Activated gamma-delta T cell (primary cell): ENCODE measurements at regions not wholly inside any gene's neighbourhood (a gene's known extent, or its start where the extent isn't known, plus 50 kb on each side); places are given as distances from the start of the nearest gene placed in this dataset.

ENCODE experiments used
- DNase-seq: peaks from one replicate; lab custom pipeline; 2025; lab: John Stamatoyannopoulos, UW

DNA sequence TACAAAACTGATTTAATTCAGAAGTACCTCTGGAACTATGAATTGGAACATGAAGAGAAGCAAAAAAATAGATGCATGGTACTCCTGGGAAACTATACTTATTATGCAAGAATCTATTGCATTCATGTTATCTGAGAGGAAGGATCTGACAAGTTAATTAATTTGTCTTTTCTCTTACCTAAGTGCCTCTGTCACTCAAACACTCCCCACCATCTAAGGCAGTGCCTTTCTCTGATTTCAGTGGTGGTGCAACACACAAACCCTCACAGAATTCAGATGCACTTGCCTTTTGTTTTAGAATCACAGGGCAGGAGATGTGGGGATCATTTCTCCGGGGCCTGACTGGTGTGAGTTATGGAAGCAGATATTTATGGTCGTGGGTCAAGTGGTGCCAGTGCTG, 52.5 kb upstream of the C9orf72 start:
- no peak for DNase-seq

DNA sequence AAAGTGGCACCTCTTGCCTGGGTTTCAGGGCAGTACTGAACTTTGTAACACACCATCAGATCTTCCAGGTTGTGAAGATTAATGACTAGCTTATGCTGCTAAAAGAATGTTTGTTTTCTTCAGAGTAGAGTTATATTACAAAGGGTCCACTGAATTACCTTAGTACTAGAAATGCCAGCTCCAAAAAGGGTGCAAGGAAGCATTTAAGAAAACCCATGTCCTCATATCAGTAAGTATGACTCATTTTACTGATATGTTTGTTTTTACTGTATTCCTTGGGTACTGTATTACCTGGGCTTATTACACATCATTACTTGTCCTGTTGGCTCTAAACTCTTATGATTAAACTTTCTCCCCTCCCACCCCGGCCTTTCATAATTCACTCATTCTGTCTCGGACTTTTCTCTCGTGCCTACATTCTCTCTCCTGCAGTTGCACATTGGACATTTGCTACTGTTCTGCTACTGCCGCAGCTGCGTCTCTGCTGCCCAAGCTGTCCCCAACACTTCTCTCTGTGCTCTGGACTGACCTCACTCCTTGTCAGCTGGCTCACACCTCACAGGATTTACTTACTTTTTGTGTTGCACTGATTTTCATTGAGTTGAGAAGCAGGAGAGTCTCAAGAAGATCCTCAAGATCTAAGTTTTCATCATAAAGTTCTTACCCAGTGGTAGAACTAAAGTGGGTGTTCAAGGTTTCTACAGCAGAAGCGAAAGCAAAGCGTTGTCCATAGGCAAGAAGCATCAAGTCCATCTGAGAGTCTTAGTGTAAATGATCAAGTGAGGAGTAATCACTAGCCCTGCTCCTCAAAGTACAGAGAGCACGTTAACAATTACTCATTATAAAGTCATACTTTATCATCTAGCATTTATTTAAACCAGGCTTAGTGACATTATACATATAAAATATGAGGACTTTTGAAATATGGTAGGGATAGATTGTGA, 53.2 kb upstream of the C9orf72 start:
- DNase-seq, result no peak

DNA sequence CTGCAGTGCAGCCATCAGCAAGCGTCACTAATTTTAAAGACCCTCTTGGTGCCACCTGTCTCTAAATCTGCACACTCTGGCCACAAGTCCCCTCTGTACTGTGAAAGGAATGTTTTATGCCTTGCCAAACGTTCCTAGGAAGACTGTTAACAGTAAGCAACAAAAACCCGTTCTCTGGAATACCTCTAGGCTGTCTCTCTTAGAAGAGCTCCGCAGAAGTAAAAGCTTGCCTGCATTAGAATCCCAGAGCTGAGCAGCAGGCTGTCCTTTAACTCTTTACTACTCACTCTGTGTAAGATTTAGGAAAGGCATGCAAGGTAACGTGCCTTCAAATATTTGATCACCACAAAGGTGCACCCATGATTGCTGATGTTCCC, 53.9 kb upstream of the C9orf72 start:
- no peak for DNase-seq

DNA sequence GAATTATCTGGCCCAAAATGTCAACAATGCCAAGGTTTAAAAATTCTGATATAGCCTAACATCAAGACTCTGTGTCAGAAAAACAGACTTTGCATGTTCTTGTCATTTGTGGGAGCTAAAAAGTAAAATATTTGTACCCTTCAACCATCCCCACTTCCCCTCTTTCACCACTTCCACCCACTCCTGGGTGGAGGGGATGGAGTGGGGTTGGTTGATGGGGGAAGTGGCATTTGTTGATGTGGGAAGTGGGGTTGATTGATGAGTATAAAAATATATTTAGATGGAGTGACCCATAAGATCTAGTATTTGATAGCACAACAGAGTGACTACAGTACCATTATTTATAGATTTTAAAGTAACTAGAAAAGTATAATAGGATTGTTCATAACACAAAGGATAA, 55.0 kb upstream of the C9orf72 start:
- no peak for DNase-seq

DNA sequence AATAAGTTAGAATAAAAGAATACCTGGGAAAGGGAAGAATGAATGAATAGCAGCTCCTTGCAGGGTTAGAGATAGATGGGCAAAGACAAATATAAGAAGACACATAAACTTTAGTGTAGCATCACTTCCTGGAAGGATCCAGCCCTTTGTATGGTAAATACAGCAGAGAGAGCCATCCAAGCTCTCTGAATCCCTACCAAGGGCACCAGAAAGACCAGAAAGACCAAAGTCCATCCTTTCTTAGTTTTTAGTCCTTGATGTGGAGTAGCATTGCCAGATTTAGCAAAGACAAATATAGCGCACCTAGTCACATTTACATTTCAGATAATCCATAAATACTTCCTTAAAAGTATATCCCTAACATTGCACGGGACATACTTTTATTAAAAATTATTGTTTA, 56.1 kb upstream of the C9orf72 start:
- DNase-seq, result no peak

DNA sequence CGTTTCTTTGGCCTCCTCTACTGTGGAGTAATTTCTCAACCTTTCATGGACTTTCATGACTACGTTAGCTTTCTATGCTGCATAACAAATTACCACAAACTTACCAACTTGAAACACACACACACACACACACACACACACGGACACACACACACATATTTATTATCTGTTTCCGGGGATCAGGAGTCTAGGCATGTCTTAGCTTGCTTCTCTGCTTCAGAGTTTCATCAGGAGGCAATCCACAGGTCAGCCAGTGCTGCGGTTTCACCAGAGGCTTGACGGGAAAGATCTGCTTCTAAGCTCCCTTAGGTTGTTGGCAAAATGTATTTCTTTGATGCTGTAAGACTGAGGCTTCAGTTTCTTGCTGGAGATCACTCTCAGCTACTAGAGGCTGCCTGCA, 59.0 kb upstream of the C9orf72 start:
- no peak for DNase-seq

DNA sequence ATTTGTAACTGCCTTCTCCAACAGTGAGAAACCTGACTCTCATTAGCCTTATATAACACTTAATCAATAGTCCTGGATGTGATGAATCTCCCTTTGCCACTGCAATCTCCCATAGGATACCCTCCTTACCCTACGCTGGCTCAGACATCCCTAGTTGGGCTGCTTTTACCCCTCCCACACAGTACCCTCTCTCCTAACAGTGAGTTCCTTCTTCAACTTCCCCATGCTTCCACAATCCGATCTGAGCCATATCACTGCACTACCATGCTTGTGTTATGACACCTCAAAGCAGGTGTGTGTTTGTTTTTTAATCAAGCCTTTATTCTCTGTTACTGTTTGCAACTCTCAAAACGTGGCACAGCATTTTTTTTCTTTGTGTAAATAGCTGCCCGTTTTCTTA, 60.5 kb upstream of the C9orf72 start:
- DNase-seq, result no peak

DNA sequence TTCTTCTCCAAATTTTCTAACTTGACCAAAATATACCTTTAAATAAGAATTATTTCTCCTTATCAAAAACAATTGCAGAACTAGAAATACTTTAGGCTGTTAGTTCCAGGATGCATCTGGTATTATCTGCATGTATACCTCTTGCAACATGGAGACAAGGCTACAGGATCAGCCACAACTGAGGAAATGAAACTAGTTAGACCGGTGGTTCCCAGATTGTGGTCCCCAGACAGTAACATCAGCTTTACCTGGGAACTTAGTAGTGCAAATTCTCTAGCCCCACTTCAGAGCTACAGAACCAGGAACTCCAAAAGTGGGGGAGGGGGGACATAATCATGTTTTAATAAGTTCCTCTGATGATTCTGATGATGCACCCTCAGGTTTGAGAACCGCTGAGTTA, 61.6 kb upstream of the C9orf72 start:
- DNase-seq, result no peak

DNA sequence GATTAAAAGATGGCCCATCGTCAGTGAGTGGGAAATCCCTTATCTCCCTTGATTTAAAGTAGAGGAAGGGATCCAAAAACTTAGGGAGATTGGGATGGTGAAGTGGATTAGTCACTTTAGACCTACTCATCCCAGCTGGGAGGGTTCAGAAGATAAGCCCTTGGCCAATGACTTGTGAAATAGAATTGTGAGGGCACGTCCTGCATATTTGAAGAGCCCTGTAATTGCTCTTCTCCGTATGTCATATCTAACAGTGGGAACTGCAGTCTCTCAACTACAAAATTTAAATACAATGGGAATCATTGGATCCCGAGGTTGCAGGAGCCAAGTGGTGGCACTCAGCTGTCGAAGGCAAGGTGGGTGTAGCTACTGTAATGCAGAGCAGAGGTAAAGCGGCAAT, 65.4 kb upstream of the C9orf72 start:
- DNase-seq, result no peak

DNA sequence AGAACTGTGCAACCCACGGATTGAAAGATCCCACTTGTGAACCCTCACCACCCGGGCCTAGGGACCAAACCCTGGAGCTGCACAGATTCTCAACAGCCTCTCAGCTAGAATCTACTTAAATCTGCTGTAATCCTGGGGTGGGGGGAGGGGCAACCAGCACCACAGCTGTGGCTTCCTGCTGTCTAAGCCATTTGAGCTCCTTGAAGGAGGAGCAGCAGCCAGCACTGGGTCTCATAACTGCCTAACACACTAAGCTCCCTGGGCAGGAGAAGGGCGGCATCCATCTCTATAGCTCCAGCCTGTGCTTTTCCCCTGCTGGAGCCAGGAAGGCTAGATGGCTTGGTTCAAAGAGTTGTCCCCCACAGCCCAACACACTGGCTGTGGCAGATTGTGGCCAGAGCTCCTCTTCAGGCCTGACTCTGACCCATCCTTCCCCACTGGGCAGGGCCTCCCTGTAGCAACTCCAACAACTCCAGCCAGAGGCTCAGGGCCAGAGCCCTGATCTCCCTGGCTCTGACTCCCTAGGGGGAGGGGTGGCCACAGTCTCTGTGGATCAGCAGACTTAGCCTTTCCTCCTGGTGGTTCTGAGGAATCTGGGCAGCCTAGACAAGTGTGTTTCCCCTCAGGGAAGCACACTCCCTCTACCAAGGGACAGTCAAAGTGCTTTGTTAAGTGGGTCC, 72.0 kb upstream of the C9orf72 start:
- no peak for DNase-seq

DNA sequence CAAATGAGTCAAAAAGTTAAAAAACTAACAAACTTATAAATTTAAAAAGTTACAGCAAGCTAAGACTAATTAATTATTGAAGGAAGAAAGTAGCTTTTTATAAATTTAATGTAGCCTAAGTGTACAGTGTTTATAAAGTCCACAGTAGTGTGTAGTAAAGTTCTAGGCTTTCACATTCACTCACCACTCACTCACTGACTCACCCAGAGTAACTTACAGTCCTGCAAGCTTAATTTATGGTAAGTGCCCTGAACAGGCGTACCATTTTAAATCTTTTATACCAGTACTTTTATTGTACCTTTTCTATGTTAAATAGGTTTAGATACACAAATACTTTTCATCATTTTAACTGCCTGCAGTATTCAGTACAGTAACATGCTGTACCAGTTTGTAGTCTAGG, 80.0 kb upstream of the C9orf72 start:
- no peak for DNase-seq

DNA sequence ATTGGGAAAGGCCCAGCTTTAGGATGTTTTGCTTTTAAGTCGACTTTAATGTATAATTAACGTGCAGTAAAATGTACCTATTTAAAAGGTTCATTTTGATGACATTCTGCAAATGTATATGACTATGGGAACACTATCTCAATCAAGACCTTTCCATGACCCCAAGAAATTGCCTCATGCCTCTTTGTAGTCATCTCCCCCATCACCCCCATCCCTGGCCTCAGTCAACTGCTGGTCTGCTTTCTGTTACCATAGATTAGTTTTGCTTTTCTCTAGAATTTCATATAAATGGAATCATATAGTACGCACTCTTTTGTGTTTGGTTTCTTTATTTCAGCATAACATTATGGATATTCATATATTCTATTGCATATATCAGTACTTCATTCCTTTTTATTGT, 80.7 kb upstream of the C9orf72 start:
- no peak for DNase-seq

DNA sequence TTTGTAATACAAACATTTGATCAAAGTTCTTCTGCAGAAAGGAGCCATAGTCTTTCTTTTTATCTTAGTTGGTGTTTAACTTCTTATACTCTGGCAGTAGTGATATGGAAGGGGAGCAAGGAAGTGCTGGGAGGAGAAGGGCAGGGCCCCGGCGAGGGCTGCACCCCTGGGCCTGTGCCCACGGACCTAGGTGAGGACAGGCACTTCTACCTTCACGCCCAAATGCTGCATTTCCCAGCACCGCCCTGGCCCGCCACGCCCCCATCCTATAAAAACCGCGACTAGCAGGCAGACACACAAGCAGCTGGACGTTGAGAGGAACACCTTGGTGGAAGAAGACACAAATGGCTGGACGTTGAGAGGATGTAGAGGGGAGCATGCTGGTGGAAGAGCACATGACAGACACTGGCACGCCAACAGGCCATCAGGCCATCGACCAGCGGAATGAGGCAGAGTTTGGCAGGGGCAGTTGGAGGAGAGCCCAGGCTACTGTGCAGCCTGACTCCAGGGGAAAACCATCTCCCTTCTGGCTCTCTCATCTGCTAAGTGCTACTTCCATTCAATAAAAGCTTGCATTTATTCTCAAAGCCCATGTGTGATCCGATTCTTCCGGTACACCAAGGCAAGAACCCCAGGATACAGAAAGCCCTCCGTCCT, 81.5 kb upstream of the C9orf72 start:
- no peak for DNase-seq

DNA sequence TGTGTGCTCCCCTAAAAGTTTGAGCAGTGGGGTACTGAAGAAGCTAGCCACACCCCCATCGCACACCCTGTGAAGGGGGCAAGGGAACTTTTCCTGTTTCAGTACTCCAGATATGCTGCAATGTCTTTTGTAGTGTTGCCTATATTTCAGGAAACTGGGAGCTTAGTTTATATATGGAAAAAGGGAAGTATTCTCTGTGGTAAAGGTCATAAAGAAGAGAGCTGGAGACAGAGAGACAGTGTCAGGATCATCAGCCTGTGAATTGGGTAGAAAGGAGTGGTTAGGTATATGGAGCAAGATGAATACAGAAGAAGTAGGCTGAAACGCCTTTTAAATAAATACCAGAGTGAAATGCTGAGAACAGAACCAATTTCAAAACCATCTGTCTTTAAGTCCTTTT, 82.2 kb upstream of the C9orf72 start:
- no peak for DNase-seq

DNA sequence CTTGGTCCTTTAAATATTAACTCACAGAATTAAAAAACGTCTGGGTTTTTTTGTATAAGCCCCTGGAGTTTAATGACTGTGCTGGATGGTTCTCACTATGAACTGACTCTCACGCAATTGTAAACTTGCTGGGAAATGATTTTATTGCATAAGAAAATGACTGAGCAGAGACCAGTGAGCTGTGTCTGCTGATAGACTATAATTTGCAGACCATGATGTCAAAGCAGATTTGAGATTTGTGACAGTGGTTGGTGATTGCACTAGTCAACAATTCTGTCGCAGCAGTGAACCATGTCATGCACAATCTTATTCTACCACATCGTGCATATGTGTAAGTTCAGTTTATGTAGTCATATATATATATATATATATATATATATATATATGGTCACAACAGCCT, 85.7 kb upstream of the C9orf72 start:
- DNase-seq, result no peak

DNA sequence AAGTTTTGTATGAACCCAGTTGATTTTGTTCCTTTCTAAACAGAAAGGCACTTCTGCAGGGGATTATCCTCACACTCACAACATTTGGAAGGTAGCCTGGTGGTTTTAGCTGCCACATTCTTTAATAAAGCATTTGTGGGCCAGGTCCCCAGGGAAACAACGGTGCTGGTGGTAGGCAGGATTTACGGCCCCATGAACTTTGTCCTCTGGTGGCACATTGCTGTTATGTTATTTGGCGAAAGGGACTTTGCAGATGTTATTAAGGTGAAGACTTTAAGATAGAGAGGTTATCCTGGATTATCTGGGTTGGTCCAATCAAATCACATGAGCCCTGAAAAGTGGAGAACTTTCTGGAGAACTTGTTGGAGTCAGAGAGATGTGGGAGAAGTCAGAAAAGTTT, 86.3 kb upstream of the C9orf72 start:
- no peak for DNase-seq

DNA sequence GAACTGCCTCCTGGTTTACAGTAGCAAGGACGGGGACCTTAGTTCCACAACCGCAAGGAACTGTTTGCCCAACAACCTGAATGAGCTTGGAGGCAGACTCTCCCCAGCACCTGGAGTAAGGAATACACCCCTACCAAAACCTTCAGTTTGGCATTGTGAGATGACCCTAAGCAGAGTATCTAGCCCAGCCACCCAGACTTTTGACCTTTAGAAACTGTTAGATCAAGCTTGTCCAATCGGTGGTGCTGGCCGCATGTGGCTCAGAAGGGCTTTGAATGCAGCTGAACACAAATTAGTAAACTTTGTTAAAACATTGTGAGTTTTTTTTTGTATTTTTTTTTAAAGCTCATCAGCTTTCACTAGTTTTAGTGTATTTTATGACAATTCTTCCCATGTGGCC, 86.9 kb upstream of the C9orf72 start:
- DNase-seq, result no peak

DNA sequence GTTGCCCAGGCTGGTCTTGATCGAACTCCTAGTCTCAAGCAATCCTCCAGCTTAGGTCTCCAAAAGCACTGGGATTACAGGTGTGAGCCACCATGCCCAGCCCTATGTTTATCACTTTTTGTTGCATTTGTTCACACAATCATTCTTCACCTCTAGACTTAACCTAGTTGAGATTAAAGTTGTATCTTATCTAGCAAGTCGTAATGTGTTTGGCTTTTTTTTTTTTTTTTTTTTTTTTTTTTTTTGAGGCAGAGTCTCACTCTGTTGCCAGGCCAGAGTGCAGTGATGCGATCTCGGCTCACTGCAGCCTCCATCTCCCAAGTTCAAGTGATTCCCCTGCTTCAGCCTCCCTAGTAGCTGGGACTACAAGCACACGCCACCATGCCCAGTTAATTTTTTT, 90.2 kb upstream of the C9orf72 start:
- no peak for DNase-seq

DNA sequence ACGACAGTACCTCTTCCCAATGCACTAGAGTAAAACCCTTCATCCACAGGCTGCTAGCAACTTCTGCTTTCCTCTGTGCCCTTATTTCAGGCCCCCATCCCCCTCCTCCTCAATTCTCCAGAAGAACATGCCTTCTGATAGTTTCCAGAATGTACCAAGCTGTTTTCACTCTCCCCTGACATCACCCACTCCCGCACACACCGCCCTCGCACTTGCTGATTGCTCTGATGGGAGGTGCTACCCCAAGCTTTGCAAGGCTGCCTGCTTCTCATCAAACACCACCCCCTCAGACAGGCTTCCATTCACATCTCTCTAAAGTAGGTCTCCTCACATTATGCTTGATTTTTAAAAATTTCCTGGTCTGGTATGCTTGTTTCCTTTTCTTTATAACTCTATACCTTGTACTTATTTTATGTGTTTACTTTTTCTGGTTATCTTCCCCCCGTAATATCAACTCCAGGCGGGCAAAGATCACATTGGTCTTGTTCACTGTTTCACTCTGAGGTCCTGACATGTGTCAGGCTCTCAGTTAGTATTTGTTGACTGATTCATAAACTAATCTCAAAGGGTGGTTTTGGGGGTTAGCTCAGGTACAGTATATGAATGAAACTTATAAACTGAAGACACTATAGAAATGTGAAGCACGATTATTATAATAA, 91.0 kb upstream of the C9orf72 start:
- DNase-seq, result no peak

DNA sequence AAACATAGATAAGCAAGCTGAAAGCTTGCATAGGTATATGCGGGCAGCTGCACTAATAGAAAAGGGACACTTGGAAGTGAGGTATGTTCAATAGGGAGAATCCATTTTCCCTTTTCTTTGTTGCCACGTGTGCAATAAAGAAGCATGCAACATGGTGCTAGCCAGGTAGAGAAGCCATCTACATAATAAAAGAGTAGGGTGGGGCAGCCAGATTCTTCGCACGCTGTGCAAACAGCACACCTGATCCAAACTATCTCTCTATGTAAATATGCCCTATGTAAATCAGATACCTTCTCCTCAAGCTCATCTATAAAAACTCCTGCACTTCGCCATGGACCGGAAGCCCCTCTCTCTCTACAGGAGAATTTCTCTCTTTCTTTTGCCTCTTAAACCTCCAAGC, 91.9 kb upstream of the C9orf72 start:
- DNase-seq, result no peak

DNA sequence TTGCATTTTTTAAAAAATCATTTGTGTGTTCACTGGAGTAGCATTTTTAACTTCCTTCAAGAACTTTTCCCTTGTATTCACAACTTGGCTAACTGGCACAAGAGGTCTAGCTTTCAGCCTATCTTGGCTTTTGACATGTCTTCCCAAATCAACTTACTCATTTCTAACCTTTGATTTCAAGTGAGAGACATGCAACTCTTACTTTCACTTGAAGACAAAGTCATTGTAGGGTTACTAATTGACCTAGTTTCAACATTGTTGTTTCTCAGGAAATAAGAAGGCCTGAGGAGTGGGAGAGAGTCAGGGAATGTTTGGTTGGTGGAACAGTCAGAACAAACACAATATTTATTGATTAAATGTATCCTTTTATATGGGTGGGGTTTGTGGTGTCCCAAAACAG, 95.0 kb upstream of the C9orf72 start:
- no peak for DNase-seq

DNA sequence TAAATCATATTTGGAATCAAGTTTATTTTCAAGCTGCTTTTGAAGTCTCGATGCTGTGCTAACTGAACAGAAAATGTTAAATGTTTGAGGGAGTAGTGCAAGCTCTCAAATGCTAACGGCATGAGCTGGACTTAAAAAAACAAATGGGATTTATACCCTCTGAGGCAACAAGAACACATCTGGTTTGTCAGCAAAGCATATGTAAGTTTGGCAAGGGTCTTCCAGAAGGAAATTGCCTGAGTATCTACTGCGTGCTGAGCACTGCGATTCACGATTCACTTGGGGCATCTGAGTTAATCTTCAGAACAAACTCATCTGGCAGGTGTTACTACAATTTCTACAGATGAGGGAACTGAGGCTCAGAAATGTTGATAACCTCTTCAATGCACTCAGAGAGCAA, 98.4 kb upstream of the C9orf72 start:
- DNase-seq, result no peak

DNA sequence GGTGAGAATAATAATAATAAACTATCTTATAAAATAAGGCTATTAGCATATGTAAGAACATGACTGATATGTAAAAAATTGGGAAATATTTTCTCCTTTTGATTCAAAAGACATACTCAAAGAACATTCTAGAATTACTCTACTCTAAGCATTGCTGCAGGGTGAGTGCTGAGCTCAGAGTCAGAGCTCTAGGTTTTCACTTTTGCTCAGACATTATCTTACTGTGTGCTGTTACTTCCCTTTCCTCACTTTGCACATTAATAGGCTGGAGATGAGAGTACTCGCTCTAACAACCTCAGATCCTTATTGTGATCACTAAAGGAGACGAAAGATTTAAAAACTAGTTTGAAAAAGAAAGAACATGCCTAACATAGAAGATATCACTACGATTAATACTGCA, 99.4 kb upstream of the C9orf72 start:
- no peak for DNase-seq
